Neural progenitor cell (in vitro differentiated cells): ENCODE measurements at regions not wholly inside any gene's neighbourhood (a gene's known extent, or its start where the extent isn't known, plus 50 kb on each side); places are given as distances from the start of the nearest gene placed in this dataset.

Experiments
- CTCF ChIP-seq: fragments of 200-600 bp; sonication (generic); IDR thresholded peaks from 2 replicates; pipeline ENCODE4 v1.5.1; 2017; ENCODE audit warnings: antibody characterized with exemption, mild to moderate bottlenecking
- EZH2 ChIP-seq: fragments of 200-600 bp; sonication (generic); IDR thresholded peaks from 2 replicates; pipeline ENCODE4 v1.6.1; 2017; ENCODE audit warnings: antibody characterized with exemption, mild to moderate bottlenecking, moderate library complexity
- EZH2phosphoT487 ChIP-seq: fragments of 200-600 bp; sonication (generic); IDR thresholded peaks from 2 replicates; pipeline ENCODE4 v1.6.1; 2017; ENCODE audit warnings: antibody characterized with exemption

GRCh38 chrX:97728215-97728614 lies 844.5 kb downstream of the RPA4 start:
- no peak for TF ChIP-seq CTCF
- no peak for TF ChIP-seq EZH2phosphoT487
- no peak for TF ChIP-seq EZH2
